SK-N-MC (cell line): ENCODE measurements at regions not wholly inside any gene's neighbourhood (a gene's known extent, or its start where the extent isn't known, plus 50 kb on each side); places are given as distances from the start of the nearest gene placed in this dataset.

Experiments used
- EZH2 ChIP-seq: fragments of 200-600 bp; sonication (generic); IDR thresholded peaks from one replicate; pipeline ENCODE4 v1.6.1; 2017; ENCODE audit warnings: antibody characterized with exemption
- FOXP2 ChIP-seq: optimal IDR thresholded peaks from 2 replicates; pipeline ENCODE3; 2011; ENCODE audit warnings: mild to moderate bottlenecking, moderate library complexity; ENCODE audit not compliant: insufficient read depth; ENCODE audit errors: extremely low read length, control extremely low read depth
- POLR2AphosphoS5 ChIP-seq: IDR thresholded peaks from 2 replicates; pipeline ENCODE4 v1.6.1; 2012; ENCODE audit warnings: mild to moderate bottlenecking, low read depth, low read length, borderline replicate concordance

- TF ChIP-seq EZH2, result no peak
- TF ChIP-seq FOXP2, result no peak
- no peak for TF ChIP-seq POLR2AphosphoS5
Observed at GRCh38 chr4:137451172-137451825, 81.0 kb downstream of the PCDH18 start.
